ENCODE measurements at regions not wholly inside any gene's neighbourhood (a gene's known extent, or its start where the extent isn't known, plus 50 kb on each side); places are given as distances from the start of the nearest gene placed in this dataset.

- Histone ChIP-seq H3K27ac (ENCODE audit: extremely low read depth, low read depth, low read length) (no peak overlapping the region), H3K4me3 (ENCODE audit: low read depth, low read length) (no peak overlapping the region), H3K36me3 (ENCODE audit: control insufficient read depth in 2 of 2, insufficient read depth in 1 of 2, low read length in 2 of 2) (no peaks in the 10 kb centered on the region), H3K9me3 (ENCODE audit: control insufficient read depth, insufficient read depth, low read depth, low read length) (no peaks in the 10 kb centered on the region), H3K4me1 (ENCODE audit: control insufficient read depth, insufficient read depth, low read length) (no peaks in the 10 kb centered on the region)
- POLR2A ChIA-PET: no interaction called here
- CTCF ChIA-PET: no interaction called here
- TF ChIP-seq SALL2 (tag by site-specific recombination; IDR thresholded peaks at IDR 0.05; ENCODE audit: borderline replicate concordance): no peak
- TF ChIP-seq ZNF24 (tag by site-specific recombination; IDR thresholded peaks at IDR 0.05): no peak
- TF ChIP-seq ZNF114 (tag by site-specific recombination; IDR thresholded peaks at IDR 0.05): no peak
- no peak for TF ChIP-seq ZNF169 (tag by site-specific recombination; IDR thresholded peaks at IDR 0.05)
- TF ChIP-seq, protein P1, sequence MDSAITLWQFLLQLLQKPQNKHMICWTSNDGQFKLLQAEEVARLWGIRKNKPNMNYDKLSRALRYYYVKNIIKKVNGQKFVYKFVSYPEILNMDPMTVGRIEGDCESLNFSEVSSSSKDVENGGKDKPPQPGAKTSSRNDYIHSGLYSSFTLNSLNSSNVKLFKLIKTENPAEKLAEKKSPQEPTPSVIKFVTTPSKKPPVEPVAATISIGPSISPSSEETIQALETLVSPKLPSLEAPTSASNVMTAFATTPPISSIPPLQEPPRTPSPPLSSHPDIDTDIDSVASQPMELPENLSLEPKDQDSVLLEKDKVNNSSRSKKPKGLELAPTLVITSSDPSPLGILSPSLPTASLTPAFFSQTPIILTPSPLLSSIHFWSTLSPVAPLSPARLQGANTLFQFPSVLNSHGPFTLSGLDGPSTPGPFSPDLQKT (IDR thresholded peaks at IDR 0.05; ENCODE audit: borderline replicate concordance, low read depth, low read length): no peak
- TF ChIP-seq ZNF16 (tag by site-specific recombination; IDR thresholded peaks at IDR 0.05; ENCODE audit: low read depth): no peak
- TF ChIP-seq, protein P2, sequence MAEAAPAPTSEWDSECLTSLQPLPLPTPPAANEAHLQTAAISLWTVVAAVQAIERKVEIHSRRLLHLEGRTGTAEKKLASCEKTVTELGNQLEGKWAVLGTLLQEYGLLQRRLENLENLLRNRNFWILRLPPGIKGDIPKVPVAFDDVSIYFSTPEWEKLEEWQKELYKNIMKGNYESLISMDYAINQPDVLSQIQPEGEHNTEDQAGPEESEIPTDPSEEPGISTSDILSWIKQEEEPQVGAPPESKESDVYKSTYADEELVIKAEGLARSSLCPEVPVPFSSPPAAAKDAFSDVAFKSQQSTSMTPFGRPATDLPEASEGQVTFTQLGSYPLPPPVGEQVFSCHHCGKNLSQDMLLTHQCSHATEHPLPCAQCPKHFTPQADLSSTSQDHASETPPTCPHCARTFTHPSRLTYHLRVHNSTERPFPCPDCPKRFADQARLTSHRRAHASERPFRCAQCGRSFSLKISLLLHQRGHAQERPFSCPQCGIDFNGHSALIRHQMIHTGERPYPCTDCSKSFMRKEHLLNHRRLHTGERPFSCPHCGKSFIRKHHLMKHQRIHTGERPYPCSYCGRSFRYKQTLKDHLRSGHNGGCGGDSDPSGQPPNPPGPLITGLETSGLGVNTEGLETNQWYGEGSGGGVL (tag by site-specific recombination; IDR thresholded peaks at IDR 0.05): no peak
- no peak for TF ChIP-seq ZNF133 (tag by site-specific recombination; IDR thresholded peaks at IDR 0.05)
- no peak for TF ChIP-seq INSM2 (tag by site-specific recombination; IDR thresholded peaks at IDR 0.05)
- no peak for TF ChIP-seq ZNF354C (tag by site-specific recombination; IDR thresholded peaks at IDR 0.05; ENCODE audit: borderline replicate concordance, low read depth)
- TF ChIP-seq ZIC2 (tag by site-specific recombination; IDR thresholded peaks at IDR 0.05): no peak
- no peak for TF ChIP-seq ZSCAN18 (tag by site-specific recombination; IDR thresholded peaks at IDR 0.05)
Measured at GRCh38 chr5:18027241-18027867, 393.1 kb downstream of the TAF11L14 start.

- TF ChIP-seq ZFHX2 (tag by site-specific recombination; conservative IDR thresholded peaks at IDR 0.05): no peak
- no peak for TF ChIP-seq PRDM10 (tag by site-specific recombination; IDR thresholded peaks at IDR 0.05)
- no peak for TF ChIP-seq ZNF571 (tag by site-specific recombination; IDR thresholded peaks at IDR 0.05)
- TF ChIP-seq ZNF610 (tag by site-specific recombination; IDR thresholded peaks at IDR 0.05; ENCODE audit: borderline replicate concordance): no peak
- H3K4me1 ChIP-seq (ENCODE audit: control insufficient read depth, insufficient read depth, low read length): no peaks in the 10 kb centered on the region
- no peaks in the 10 kb centered on the region for H3K9me3 ChIP-seq (ENCODE audit: control insufficient read depth, insufficient read depth, low read depth, low read length)
- ChIA-PET CTCF (no interaction called here), POLR2A (no interaction called here)
- no peak overlapping the region for H3K4me3 ChIP-seq (ENCODE audit: low read depth, low read length)
- H3K36me3 ChIP-seq (ENCODE audit: control insufficient read depth in 2 of 2, insufficient read depth in 1 of 2, low read length in 2 of 2): no peaks in the 10 kb centered on the region
- H3K27ac ChIP-seq (ENCODE audit: extremely low read depth, low read depth, low read length): no peak overlapping the region
Measured at GRCh38 chr5:18028036-18028435, 393.8 kb downstream of the TAF11L14 start.

Data from HEK293 (cell line).